ENCODE measurements at regions not wholly inside any gene's neighbourhood (a gene's known extent, or its start where the extent isn't known, plus 50 kb on each side); places are given as distances from the start of the nearest gene placed in this dataset.

DNA sequence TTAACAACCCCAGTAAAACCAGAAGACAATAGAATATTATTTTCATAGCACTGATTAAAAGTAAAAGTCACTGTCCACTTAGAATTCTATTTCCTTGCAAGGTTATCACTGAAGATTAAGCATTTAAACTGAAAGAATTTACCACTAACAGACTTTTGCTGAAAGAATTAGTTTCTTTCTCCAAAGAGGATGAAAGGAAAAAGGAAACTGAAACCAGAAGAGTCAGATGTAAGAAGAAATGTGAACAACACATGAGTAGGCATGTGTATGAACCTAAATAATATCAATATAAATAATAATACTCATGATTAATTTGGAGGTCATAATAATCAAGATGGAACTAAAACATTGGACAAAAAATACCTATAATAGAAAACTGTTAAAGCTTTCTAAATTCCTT is 82.4 kb upstream of the KLHL29 start:
- TF ChIP-seq POLR2AphosphoS5 (IDR thresholded peaks at IDR 0.05; ENCODE audit: low read depth, low read length), result no peak
- TF ChIP-seq, protein P1, sequence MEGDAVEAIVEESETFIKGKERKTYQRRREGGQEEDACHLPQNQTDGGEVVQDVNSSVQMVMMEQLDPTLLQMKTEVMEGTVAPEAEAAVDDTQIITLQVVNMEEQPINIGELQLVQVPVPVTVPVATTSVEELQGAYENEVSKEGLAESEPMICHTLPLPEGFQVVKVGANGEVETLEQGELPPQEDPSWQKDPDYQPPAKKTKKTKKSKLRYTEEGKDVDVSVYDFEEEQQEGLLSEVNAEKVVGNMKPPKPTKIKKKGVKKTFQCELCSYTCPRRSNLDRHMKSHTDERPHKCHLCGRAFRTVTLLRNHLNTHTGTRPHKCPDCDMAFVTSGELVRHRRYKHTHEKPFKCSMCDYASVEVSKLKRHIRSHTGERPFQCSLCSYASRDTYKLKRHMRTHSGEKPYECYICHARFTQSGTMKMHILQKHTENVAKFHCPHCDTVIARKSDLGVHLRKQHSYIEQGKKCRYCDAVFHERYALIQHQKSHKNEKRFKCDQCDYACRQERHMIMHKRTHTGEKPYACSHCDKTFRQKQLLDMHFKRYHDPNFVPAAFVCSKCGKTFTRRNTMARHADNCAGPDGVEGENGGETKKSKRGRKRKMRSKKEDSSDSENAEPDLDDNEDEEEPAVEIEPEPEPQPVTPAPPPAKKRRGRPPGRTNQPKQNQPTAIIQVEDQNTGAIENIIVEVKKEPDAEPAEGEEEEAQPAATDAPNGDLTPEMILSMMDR (IDR thresholded peaks at IDR 0.05), result no peak
- no peak for TF ChIP-seq REST (IDR thresholded peaks at IDR 0.05; ENCODE audit: insufficient read depth in 1 of 2, low read depth in 2 of 2, low read length in 1 of 2)

Data from Panc1 (cell line).